ENCODE measurements at regions not wholly inside any gene's neighbourhood (a gene's known extent, or its start where the extent isn't known, plus 50 kb on each side); places are given as distances from the start of the nearest gene placed in this dataset.

DNA sequence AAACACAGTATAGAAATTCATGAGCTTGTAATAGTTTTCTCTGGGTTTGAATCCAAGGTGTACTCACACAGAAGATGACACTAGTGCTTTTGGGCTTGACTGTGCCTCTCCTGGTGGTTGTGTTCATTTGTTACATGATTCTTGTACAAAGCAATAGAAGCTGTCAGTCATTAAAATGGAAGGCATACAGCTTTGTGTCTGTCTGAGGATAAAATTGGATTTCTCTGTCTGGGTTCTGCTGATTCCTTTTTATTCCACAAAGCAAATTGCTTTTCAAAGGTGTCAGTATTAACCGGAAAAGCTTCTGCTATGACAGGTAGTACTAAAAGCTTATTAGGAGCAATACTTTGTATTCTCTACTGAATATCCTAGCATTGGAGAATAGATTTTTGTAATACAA lies 361.2 kb downstream of the SLC6A15 start:
- H3K4me3 Mint-ChIP-seq (ENCODE audit: low read depth) = no peak overlapping the region
- no peak for DNase-seq (ENCODE audit: low spot score)
- H3K9me3 Mint-ChIP-seq = peaks cover 6% of the 10 kb centered on the region
- intact Hi-C loops (cut with micrococcal nuclease) = no loop called here
- no peaks in the 10 kb centered on the region for H3K27me3 Mint-ChIP-seq (ENCODE audit: low read depth)
- no peak overlapping the region for H3K27ac Mint-ChIP-seq
- H3K4me1 Mint-ChIP-seq (ENCODE audit: low read depth) = no peaks in the 10 kb centered on the region
- no peaks in the 10 kb centered on the region for H3K36me3 Mint-ChIP-seq (ENCODE audit: low read depth)

DNA sequence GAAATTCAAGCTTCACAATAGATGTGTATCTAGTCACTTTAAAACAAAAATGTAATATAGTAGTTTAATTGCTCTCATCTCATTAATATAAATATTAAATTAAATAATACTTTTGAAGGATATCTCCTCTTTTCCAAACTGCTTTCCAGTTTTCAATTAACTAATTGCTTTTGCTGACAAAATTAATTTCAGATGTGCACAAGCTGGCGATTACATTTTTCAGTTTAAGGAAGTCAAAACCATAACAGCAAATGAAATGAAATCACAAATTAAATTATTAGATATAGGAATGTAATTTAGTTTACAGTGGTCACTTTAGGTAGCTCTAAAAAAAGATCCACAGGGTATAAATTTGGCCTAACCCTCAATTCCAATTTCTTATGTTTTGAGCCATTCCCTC lies 362.1 kb downstream of the SLC6A15 start:
- no peak for DNase-seq (ENCODE audit: low spot score)
- Mint-ChIP-seq H3K9me3 (peaks cover 6% of the 10 kb centered on the region), H3K4me3 (ENCODE audit: low read depth) (no peak overlapping the region), H3K27me3 (ENCODE audit: low read depth) (no peaks in the 10 kb centered on the region), H3K36me3 (ENCODE audit: low read depth) (no peaks in the 10 kb centered on the region), H3K27ac (no peak overlapping the region), H3K4me1 (ENCODE audit: low read depth) (no peaks in the 10 kb centered on the region)
- intact Hi-C loops (cut with micrococcal nuclease) = no loop called here

DNA sequence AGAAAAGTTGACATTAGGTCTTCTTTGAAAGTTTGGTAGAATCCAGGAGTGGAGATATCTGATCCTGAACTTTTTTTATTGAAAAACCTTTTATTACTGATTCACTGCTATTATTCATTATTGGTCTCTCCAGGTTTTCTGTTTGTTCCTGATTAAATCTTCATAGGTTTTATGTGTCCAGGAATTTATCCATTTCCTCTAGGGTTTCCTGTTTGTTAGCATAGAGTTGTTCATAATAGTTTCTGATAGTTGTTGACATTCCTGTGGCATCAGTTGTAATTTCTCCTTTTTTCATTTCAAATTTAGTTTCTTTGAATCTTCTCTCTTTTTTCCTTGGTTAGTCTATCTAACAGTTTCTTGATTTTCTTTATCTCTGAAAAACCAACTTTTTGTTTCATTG lies 370.3 kb downstream of the SLC6A15 start:
- Mint-ChIP-seq H3K4me1 (ENCODE audit: low read depth) (no peaks in the 10 kb centered on the region), H3K9me3 (peaks cover 6% of the 10 kb centered on the region), H3K36me3 (ENCODE audit: low read depth) (no peaks in the 10 kb centered on the region), H3K4me3 (ENCODE audit: low read depth) (no peak overlapping the region), H3K27me3 (ENCODE audit: low read depth) (no peaks in the 10 kb centered on the region), H3K27ac (no peak overlapping the region)
- intact Hi-C loops (cut with micrococcal nuclease) = no loop called here
- no peak for DNase-seq (ENCODE audit: low spot score)

DNA sequence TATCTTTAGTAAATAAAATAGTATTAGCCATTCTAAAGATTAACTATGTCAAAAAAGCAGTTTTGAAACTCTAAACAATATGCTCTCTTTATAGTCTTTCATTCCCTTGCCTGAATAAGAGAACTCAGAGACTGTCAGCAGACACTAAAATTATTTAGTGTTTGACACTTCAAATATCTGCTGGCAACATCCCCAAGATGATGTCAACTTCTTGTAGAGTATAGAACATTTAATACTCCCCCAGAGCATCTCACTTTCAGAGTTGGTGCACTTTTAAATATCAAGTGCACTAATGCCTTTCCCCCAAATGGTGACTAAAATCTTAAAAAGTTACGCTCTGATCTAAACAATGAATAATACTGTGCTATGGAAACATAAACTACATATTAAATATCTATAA lies 374.9 kb downstream of the SLC6A15 start:
- Mint-ChIP-seq H3K36me3 (ENCODE audit: low read depth) (no peaks in the 10 kb centered on the region), H3K27me3 (ENCODE audit: low read depth) (no peaks in the 10 kb centered on the region), H3K9me3 (peaks cover 4% of the 10 kb centered on the region), H3K4me3 (ENCODE audit: low read depth) (no peak overlapping the region), H3K27ac (no peak overlapping the region), H3K4me1 (ENCODE audit: low read depth) (no peaks in the 10 kb centered on the region)
- intact Hi-C loops (cut with micrococcal nuclease) = no loop called here
- no peak for DNase-seq (ENCODE audit: low spot score)

- H3K36me3 Mint-ChIP-seq (ENCODE audit: low read depth) = no peaks in the 10 kb centered on the region
Measured at GRCh38 chr12:84512751-84513150, 399.8 kb downstream of the SLC6A15 start.

GRCh38 chr12:84508851-84509260 lies 403.7 kb downstream of the SLC6A15 start:
- H3K27ac Mint-ChIP-seq = no peak overlapping the region
- H3K4me1 Mint-ChIP-seq (ENCODE audit: low read depth) = no peaks in the 10 kb centered on the region
- H3K27me3 Mint-ChIP-seq (ENCODE audit: low read depth) = no peaks in the 10 kb centered on the region
- intact Hi-C loops (cut with micrococcal nuclease) = no loop called here
- H3K4me3 Mint-ChIP-seq (ENCODE audit: low read depth) = no peak overlapping the region
- H3K36me3 Mint-ChIP-seq (ENCODE audit: low read depth) = no peaks in the 10 kb centered on the region
- DNase-seq (ENCODE audit: low spot score) = no peak
- H3K9me3 Mint-ChIP-seq = no peaks in the 10 kb centered on the region

More at GRCh38 chr12:84512751-84513150, 399.8 kb downstream of the SLC6A15 start:
- H3K9me3 Mint-ChIP-seq = no peaks in the 10 kb centered on the region
- no peaks in the 10 kb centered on the region for H3K27me3 Mint-ChIP-seq (ENCODE audit: low read depth)
- H3K27ac Mint-ChIP-seq = no peak overlapping the region
- DNase-seq (ENCODE audit: low spot score) = no peak
- intact Hi-C loops (cut with micrococcal nuclease) = no loop called here
- no peak overlapping the region for H3K4me3 Mint-ChIP-seq (ENCODE audit: low read depth)
- no peaks in the 10 kb centered on the region for H3K4me1 Mint-ChIP-seq (ENCODE audit: low read depth)

- Mint-ChIP-seq H3K27ac (no peak overlapping the region), H3K36me3 (ENCODE audit: low read depth) (no peaks in the 10 kb centered on the region), H3K27me3 (ENCODE audit: low read depth) (no peaks in the 10 kb centered on the region), H3K9me3 (no peaks in the 10 kb centered on the region), H3K4me3 (ENCODE audit: low read depth) (no peak overlapping the region), H3K4me1 (ENCODE audit: low read depth) (no peaks in the 10 kb centered on the region)
- no peak for DNase-seq (ENCODE audit: low spot score)
- intact Hi-C loops (cut with micrococcal nuclease) = no loop called here
Measured at GRCh38 chr12:84507956-84508850, 404.4 kb downstream of the SLC6A15 start.

DNA sequence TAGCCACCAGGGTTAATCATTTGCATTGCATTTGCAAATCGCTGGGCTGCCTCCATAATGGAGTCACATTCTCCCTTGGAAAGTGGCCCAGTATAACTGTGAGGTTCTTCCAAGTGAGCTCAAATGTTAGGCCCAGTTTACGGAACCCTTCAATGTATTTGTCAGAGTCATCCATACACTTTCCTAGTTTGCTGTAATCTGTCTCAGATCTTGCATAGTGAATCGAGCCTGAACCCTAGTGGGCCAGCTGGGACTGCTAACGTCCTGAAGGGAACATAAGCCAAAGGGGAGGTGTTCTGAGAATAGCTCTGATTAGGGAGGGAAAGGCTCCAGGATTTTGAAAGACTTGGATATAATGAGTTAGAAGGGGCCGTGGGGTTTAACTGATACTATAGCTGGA lies 406.3 kb downstream of the SLC6A15 start:
- Mint-ChIP-seq H3K36me3 (ENCODE audit: low read depth) (no peaks in the 10 kb centered on the region), H3K4me3 (ENCODE audit: low read depth) (no peak overlapping the region), H3K9me3 (no peaks in the 10 kb centered on the region), H3K27ac (no peak overlapping the region), H3K27me3 (ENCODE audit: low read depth) (no peaks in the 10 kb centered on the region), H3K4me1 (ENCODE audit: low read depth) (no peaks in the 10 kb centered on the region)
- intact Hi-C loops (cut with micrococcal nuclease) = no loop called here
- DNase-seq (ENCODE audit: low spot score) = no peak

DNA sequence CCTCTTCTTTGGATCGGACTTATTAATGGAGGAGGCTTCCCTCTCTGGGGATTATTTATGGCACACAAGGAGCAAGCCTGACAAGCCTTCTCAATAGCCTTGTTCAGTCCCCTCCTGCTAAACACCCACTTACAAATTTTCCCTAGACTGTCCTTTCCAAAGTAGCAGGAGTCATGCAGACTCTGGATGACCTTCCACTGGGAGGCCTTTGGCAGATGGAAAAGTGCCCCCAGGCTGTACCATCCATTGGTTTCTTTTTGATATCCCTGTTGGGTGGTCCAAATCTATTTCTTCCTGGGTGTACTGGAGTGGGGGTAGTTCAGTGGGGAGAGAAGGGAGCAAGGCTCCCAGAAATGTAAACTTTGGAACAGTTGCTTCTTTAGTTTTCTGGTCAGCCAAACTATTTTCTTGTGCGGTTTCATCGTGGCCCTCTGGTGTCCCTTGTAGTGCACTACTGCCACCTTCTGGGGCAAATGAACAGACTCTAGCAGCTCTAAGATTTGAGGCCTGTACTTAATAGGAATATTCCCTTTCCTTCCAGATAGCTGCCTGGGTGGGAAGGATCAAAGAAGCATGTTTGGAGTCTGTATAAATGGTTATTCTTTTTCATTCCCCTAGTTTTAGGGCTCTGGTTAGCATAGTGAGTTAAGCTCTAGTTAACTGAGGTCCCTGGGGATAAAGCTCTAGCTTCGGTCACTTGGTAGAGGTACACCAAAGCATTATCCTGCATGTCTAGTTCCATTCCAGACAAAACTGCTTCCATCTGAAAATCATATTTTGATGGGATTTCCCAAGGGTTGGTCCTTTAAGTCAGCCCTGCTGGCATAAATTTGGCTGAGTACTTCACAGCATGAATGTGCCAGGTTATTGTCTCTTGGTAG lies 409.5 kb downstream of the SLC6A15 start:
- Mint-ChIP-seq H3K27me3 (ENCODE audit: low read depth) (no peaks in the 10 kb centered on the region), H3K36me3 (ENCODE audit: low read depth) (no peaks in the 10 kb centered on the region), H3K4me1 (ENCODE audit: low read depth) (no peaks in the 10 kb centered on the region), H3K4me3 (ENCODE audit: low read depth) (no peak overlapping the region), H3K27ac (no peak overlapping the region), H3K9me3 (no peaks in the 10 kb centered on the region)
- DNase-seq (ENCODE audit: low spot score) = no peak
- intact Hi-C loops (cut with micrococcal nuclease) = loop anchor here (2.0 kb wide), 1 partner anchor 676 kb away; no protein-coding TSS in a partner anchor

GRCh38 chr12:84502180-84502860 lies 410.3 kb downstream of the SLC6A15 start:
- DNase-seq (ENCODE audit: low spot score) = no peak
- Mint-ChIP-seq H3K4me3 (ENCODE audit: low read depth) (no peak overlapping the region), H3K36me3 (ENCODE audit: low read depth) (no peaks in the 10 kb centered on the region), H3K4me1 (ENCODE audit: low read depth) (no peaks in the 10 kb centered on the region), H3K9me3 (no peaks in the 10 kb centered on the region), H3K27me3 (ENCODE audit: low read depth) (no peaks in the 10 kb centered on the region), H3K27ac (no peak overlapping the region)
- intact Hi-C loops (cut with micrococcal nuclease) = loop anchor here (2.0 kb wide), 1 partner anchor 676 kb away; no protein-coding TSS in a partner anchor

GRCh38 chr12:84497819-84498218 lies 414.8 kb downstream of the SLC6A15 start:
- Mint-ChIP-seq H3K27me3 (ENCODE audit: low read depth) (no peaks in the 10 kb centered on the region), H3K27ac (no peak overlapping the region), H3K9me3 (no peaks in the 10 kb centered on the region), H3K36me3 (ENCODE audit: low read depth) (no peaks in the 10 kb centered on the region), H3K4me1 (ENCODE audit: low read depth) (no peaks in the 10 kb centered on the region), H3K4me3 (ENCODE audit: low read depth) (no peak overlapping the region)
- no peak for DNase-seq (ENCODE audit: low spot score)
- intact Hi-C loops (cut with micrococcal nuclease) = no loop called here

DNA sequence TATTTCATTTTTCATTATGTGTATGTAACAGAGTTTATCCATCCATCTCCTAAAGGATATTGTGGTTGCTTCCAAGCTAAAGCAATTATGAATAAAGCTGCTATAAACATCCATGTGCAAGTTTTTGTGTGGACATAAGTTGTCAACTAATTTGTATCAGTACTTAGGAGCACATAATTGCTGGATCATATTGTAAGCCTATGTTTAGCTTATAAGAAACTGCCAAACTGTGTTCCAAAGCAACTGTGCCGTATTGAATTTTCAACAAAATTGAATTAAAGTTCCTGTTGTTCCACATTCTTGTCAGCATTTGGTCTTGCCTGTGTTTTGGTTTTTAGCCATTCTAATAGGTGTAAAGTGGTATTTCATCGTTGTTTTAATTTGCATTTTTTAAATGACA lies 416.9 kb downstream of the SLC6A15 start:
- no peak overlapping the region for H3K27ac Mint-ChIP-seq
- H3K9me3 Mint-ChIP-seq = no peaks in the 10 kb centered on the region
- H3K27me3 Mint-ChIP-seq (ENCODE audit: low read depth) = no peaks in the 10 kb centered on the region

More for the DNA sequence above, 416.9 kb downstream of the SLC6A15 start:
- no peaks in the 10 kb centered on the region for H3K4me1 Mint-ChIP-seq (ENCODE audit: low read depth)
- no peak for DNase-seq (ENCODE audit: low spot score)
- intact Hi-C loops (cut with micrococcal nuclease) = no loop called here
- no peaks in the 10 kb centered on the region for H3K36me3 Mint-ChIP-seq (ENCODE audit: low read depth)
- no peak overlapping the region for H3K4me3 Mint-ChIP-seq (ENCODE audit: low read depth)

All from activated T-helper 2 cell treated with anti-CD3 and anti-CD28 coated beads, Interferon-gamma antibody, Interleukin-2, Interleukin-4, amounts not matched to agents 10 μg/mL and 5 μg/mL and 100 μg/mL, durations not matched to agents 14 hours and 24 hours and 36 hours (primary cell).